Peyer's patch (tissue), 4 donors: ENCODE measurements at regions not wholly inside any gene's neighbourhood (a gene's known extent, or its start where the extent isn't known, plus 50 kb on each side); places are given as distances from the start of the nearest gene placed in this dataset.

ENCODE experiments used
- CTCF ChIP-seq, 6 experiments: fragments of 450-650 bp in 4 of 6; fragments of 200-600 bp in 2 of 6; sonication (generic) in 1 of 6; IDR thresholded peaks; one replicate each; pipeline ENCODE4 v1.5.1; 2017 to 2019; ENCODE audit warnings: antibody characterized with exemption in 6 of 6, mild to moderate bottlenecking in 3 of 6, moderate library complexity in 1 of 6
- POLR2A ChIP-seq, 2 donors: fragments of 450-650 bp; IDR thresholded peaks; one replicate each; pipeline ENCODE4 v1.5.1; 2017; ENCODE audit warnings: antibody characterized with exemption in 2 of 2, mild to moderate bottlenecking in 2 of 2, moderate library complexity in 2 of 2

DNA sequence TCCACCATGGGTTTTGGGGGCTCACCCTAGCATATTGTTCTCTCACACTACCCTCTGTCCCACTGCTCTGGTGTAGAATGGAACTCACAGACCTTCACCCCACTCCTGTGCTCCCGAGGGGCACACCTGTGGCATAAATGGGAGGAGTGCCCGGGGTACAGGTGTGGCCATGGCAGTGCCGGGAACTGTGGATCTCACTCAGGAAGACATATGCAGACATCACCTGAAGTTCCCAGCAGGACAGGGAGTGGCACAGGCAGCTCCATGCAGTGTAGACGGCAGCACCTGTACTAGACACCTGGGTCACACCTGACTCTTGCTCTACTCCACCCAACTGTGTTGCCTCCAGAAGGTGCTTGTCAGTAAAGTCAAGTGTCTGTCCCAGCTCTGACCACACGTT lies 57.6 kb upstream of the MRPS22 start:
- TF ChIP-seq CTCF (IDR thresholded peaks at IDR 0.05), result no peak
- TF ChIP-seq POLR2A (IDR thresholded peaks at IDR 0.05), result no peak
